GM23338 (cell line): ENCODE measurements at regions not wholly inside any gene's neighbourhood (a gene's known extent, or its start where the extent isn't known, plus 50 kb on each side); places are given as distances from the start of the nearest gene placed in this dataset.

Experiments used
- CTCF ChIP-seq, 2 experiments: fragments of 200-600 bp in 1 of 2; sonication (generic) in 1 of 2; conservative IDR thresholded peaks; 2 replicates each; pipeline versions ENCODE4 v1.5.1 to v1.6.1; 2016 to 2017; ENCODE audit warnings: antibody characterized with exemption in 2 of 2, low read depth in 2 of 2, mild to moderate bottlenecking in 2 of 2, moderate library complexity in 1 of 2
- POLR2AphosphoS5 ChIP-seq: IDR thresholded peaks from 2 replicates; pipeline ENCODE4 v1.6.1; 2016; ENCODE audit warnings: antibody characterized with exemption, low read depth
- ZNF114 ChIP-seq: fragments of 250-450 bp; sonication (Bioruptor Pico); IDR thresholded peaks from 2 replicates; pipeline ENCODE4 v1.5.0; 2020; ENCODE audit warnings: mild to moderate bottlenecking, moderate library complexity

GRCh38 chr12:102534899-102535298, 54.5 kb upstream of the IGF1 start:
- TF ChIP-seq CTCF (conservative IDR thresholded peaks at IDR 0.05; ENCODE audit: low read depth in 2 of 2) (no peak), ZNF114 (CRISPR knock-in tag) (no peak), POLR2AphosphoS5 (no peak)
